AG09319 (cell line): ENCODE measurements at regions not wholly inside any gene's neighbourhood (a gene's known extent, or its start where the extent isn't known, plus 50 kb on each side); places are given as distances from the start of the nearest gene placed in this dataset.

Source experiments
- DNase-seq: peaks from one replicate; pipeline ENCODE4 v3.0.0-alpha.2; 2010; ENCODE audit warnings: low read depth; ENCODE audit errors: extremely low read depth
- CTCF ChIP-seq: IDR thresholded peaks from 2 replicates; pipeline ENCODE4 v1.5.1; 2011; ENCODE audit warnings: low read depth, mild to moderate bottlenecking, inconsistent platforms, low read length, moderate library complexity

DNA sequence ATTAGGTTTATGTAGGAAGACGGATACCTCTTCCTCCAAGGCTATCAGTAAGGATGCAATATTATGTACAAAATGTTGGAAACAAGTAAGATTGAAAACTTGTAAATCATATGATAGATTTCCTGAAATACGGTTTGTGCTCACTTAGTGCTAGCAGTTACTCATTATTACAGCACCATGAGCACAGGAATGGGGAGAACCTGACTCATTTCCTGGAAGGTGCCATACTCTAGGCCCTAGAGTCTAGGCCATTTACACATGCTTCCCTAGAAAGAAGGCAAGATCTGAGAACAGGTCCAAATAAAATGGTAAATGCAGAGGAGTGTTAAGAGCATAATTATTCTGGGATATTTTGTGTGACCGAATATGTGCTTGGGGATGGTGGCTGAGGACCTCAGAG, 467.7 kb upstream of the CELF4 start:
- DNase-seq, result no peak
- no peak for TF ChIP-seq CTCF

- DNase-seq, result no peak
- TF ChIP-seq CTCF, result no peak
Measured at GRCh38 chr18:38032516-38032915, 466.9 kb upstream of the CELF4 start.

- TF ChIP-seq CTCF, result no peak
- no peak for DNase-seq
Measured at GRCh38 chr18:38028946-38029345, 463.3 kb upstream of the CELF4 start.

DNA sequence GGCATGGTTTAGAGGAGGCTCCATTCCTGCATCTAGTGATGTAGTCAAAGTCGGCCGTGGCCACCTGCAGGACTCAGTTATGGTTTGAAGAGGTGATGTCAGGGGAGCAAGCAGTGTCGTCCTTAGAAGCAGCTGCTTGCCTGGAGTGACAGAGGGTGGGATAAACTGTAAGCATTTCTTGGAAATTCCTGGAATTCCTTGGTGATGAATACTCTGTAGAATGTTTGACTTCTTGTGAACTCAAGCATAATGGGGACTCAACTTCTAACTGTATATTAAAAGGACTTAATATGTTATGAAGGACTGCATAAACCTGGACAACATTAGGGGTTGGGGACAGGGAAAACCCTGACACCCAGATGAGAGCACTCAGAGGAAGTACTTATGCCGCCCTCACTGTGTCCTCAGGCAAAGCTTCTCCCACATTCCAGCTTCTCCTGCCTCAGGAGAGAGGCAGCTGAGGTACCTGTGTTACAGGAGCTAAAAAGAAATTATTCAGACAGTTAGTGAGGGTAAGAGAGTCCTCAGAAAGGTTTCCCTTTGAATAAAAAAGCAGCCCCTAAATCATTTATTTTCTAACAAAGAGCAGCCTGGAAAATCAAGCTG, 459.9 kb upstream of the CELF4 start:
- no peak for DNase-seq
- TF ChIP-seq CTCF, result no peak

- no peak for DNase-seq
- TF ChIP-seq CTCF, result no peak
Measured at GRCh38 chr18:38023871-38024270, 458.3 kb upstream of the CELF4 start.

DNA sequence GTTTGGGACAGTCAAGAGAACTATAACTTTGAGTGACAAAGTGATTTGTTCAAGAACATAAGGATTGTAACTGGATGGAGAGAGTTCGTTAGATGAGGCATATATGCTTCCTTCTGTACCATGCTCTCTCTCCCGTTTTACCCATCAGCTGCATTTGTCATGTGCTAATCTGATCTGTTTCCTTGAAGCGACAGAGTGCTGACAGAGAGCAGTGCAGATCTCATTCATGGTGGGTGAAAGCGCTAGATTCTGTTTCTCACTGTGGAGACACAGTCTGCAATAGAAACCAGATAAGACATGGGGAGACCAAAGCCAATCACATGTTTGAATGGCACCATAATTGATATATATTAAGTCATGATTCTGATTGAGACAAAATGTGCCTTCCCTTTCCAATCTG, 456.6 kb upstream of the CELF4 start:
- DNase-seq, result no peak
- no peak for TF ChIP-seq CTCF

GRCh38 chr18:38019292-38019691, 453.7 kb upstream of the CELF4 start:
- no peak for TF ChIP-seq CTCF
- no peak for DNase-seq
